SK-N-SH (cell line): ENCODE measurements at regions not wholly inside any gene's neighbourhood (a gene's known extent, or its start where the extent isn't known, plus 50 kb on each side); places are given as distances from the start of the nearest gene placed in this dataset.

Experiments used
- CTCF ChIA-PET: fragments of 300-600, 350-600 bp; formaldehyde crosslinking; extraction: SDS; loops from one replicate; lab custom pipeline; 2021; lab: Yijun Ruan, JAX
- POLR2A ChIA-PET: fragments of 350-600 bp; sonication (Branson Sonifier 250); formaldehyde crosslinking; extraction: SDS; loops from one replicate; lab custom pipeline; 2020; ENCODE audit warnings: antibody characterized with exemption, inconsistent platforms; lab: Yijun Ruan, JAX
- DNase-seq: peaks from one replicate; pipeline ENCODE4 v3.0.0; 2012
- H2AFZ ChIP-seq: fragments of 200-600 bp; sonication (generic); 2 replicates; pipeline ENCODE4 v1.8.1; 2016; ENCODE audit warnings: antibody characterized with exemption, mild to moderate bottlenecking, low read depth
- H3F3A ChIP-seq: fragments of 200-600 bp; sonication (generic); replicated peaks from 2 replicates; pipeline ENCODE3; 2016; ENCODE audit warnings: antibody characterized with exemption, mild to moderate bottlenecking; ENCODE audit not compliant: insufficient read depth
- H3K27ac ChIP-seq, 2 experiments: fragments of 200-500 bp in 1 of 2; fragments of 200-600 bp in 1 of 2; sonication (Bioruptor generic) in 1 of 2; sonication (generic), shearing (Covaris generic) in 1 of 2; 2 replicates each; pipeline versions ENCODE4 v1.5.1 to v1.6.1; 2014 to 2016; ENCODE audit warnings: low read depth in 2 of 2, inconsistent platforms in 1 of 2, low read length in 1 of 2, mild to moderate bottlenecking in 1 of 2, mixed read lengths in 1 of 2
- H3K27me3 ChIP-seq: fragments of 200-600 bp; sonication (generic), shearing (Covaris generic); 2 replicates; pipeline ENCODE4 v1.6.1; 2016; ENCODE audit warnings: mixed run types; ENCODE audit not compliant: insufficient read depth
- H3K36me3 ChIP-seq, 2 experiments: fragments of 200-500 bp in 1 of 2; fragments of 200-600 bp in 1 of 2; sonication (Bioruptor generic) in 1 of 2; sonication (generic) in 1 of 2; replicated peaks in 1 of 2; 2 replicates each; pipeline versions ENCODE3 to v1.5.1; 2014 to 2016; ENCODE audit warnings: low read length in 1 of 2, mild to moderate bottlenecking in 1 of 2; ENCODE audit not compliant: insufficient read depth in 2 of 2, control insufficient read depth in 1 of 2
- H3K4me1 ChIP-seq, 2 experiments: fragments of 200-500 bp in 1 of 2; fragments of 200-600 bp in 1 of 2; sonication (Bioruptor generic) in 1 of 2; sonication (generic), shearing (Covaris generic) in 1 of 2; 2 replicates each; pipeline versions ENCODE4 v1.5.1 to v1.6.1; 2014 to 2016; ENCODE audit warnings: low read depth in 1 of 2, low read length in 1 of 2, mixed run types in 1 of 2; ENCODE audit not compliant: insufficient read depth in 2 of 2, control insufficient read depth in 1 of 2
- H3K4me2 ChIP-seq: fragments of 200-600 bp; sonication (generic), shearing (Covaris generic); 2 replicates; pipeline ENCODE4 v1.6.1; 2017; ENCODE audit warnings: mixed run types
- H3K4me3 ChIP-seq, 2 experiments: fragments of 200-500 bp in 1 of 2; fragments of 200-600 bp in 1 of 2; sonication (Bioruptor generic) in 1 of 2; sonication (generic), shearing (Covaris generic) in 1 of 2; 2 replicates each; pipeline versions ENCODE4 v1.5.1 to v1.8.1; 2014 to 2016; ENCODE audit warnings: low read depth in 2 of 2, inconsistent platforms in 1 of 2, low read length in 1 of 2, mild to moderate bottlenecking in 1 of 2, mixed read lengths in 1 of 2, moderate library complexity in 1 of 2
- H3K79me2 ChIP-seq: fragments of 200-600 bp; sonication (generic); 2 replicates; pipeline ENCODE4 v1.8.1; 2017; ENCODE audit warnings: mild to moderate bottlenecking; ENCODE audit not compliant: insufficient read depth
- H3K9ac ChIP-seq: fragments of 200-600 bp; sonication (generic); 2 replicates; pipeline ENCODE4 v1.6.1; 2017; ENCODE audit warnings: mixed run types
- H3K9me2 ChIP-seq: fragments of 200-600 bp; sonication (generic); 2 replicates; pipeline ENCODE4 v1.6.1; 2017; ENCODE audit warnings: mixed run types
- H3K9me3 ChIP-seq: fragments of 200-600 bp; sonication (generic); 2 replicates; pipeline ENCODE4 v1.6.1; 2017; ENCODE audit warnings: mixed run types, mild to moderate bottlenecking, moderate library complexity
- H4K20me1 ChIP-seq: fragments of 200-600 bp; sonication (generic); 2 replicates; pipeline ENCODE4 v1.6.1; 2017; ENCODE audit warnings: mild to moderate bottlenecking, mixed run types; ENCODE audit not compliant: insufficient read depth
- CTCF ChIP-seq: fragments of 200-600 bp; sonication (generic); IDR thresholded peaks from 2 replicates; pipeline ENCODE4 v1.6.1; 2017; ENCODE audit warnings: antibody characterized with exemption, mild to moderate bottlenecking, moderate library complexity
- ELF1 ChIP-seq: IDR thresholded peaks from 2 replicates; pipeline ENCODE4 v1.4.0; 2012
- EP300 ChIP-seq, 2 experiments: IDR thresholded peaks; 2 replicates each; pipeline versions ENCODE4 v1.4.0 to v1.6.1; 2012; ENCODE audit warnings: borderline replicate concordance in 1 of 2, low read depth in 1 of 2, low read length in 1 of 2
- EZH2phosphoT487 ChIP-seq: fragments of 200-600 bp; sonication (generic); IDR thresholded peaks from 2 replicates; pipeline ENCODE4 v1.6.1; 2017; ENCODE audit warnings: low read depth, mixed run types, mild to moderate bottlenecking, antibody characterized with exemption, moderate library complexity, borderline replicate concordance
- FOSL2 ChIP-seq: IDR thresholded peaks from 2 replicates; pipeline ENCODE4 v1.4.0; 2012; ENCODE audit warnings: low read depth, mild to moderate bottlenecking, moderate library complexity, borderline replicate concordance
- FOXJ3 ChIP-seq: sonication (generic); formaldehyde crosslinking; IDR thresholded peaks from 2 replicates; pipeline ENCODE4 v1.5.1; 2020; ENCODE audit warnings: mild to moderate bottlenecking, missing genetic modification reagents
- GABPA ChIP-seq: IDR thresholded peaks from 2 replicates; pipeline ENCODE4 v1.4.0; 2012; ENCODE audit warnings: low read depth, mild to moderate bottlenecking
- GATA2 ChIP-seq: sonication (generic); formaldehyde crosslinking; IDR thresholded peaks from 2 replicates; pipeline ENCODE4 v1.5.0; 2020; ENCODE audit warnings: mild to moderate bottlenecking, missing genetic modification reagents
- MEF2A ChIP-seq: IDR thresholded peaks from 2 replicates; pipeline ENCODE4 v1.4.0; 2012; ENCODE audit warnings: low read depth, borderline replicate concordance
- MXI1 ChIP-seq: IDR thresholded peaks from 2 replicates; pipeline ENCODE4 v1.6.1; 2012; ENCODE audit warnings: mild to moderate bottlenecking, low read depth, low read length, improper control_type of control experiment
- NFIC ChIP-seq: IDR thresholded peaks from 2 replicates; pipeline ENCODE4 v1.4.0; 2012; ENCODE audit warnings: borderline replicate concordance
- NRF1 ChIP-seq: IDR thresholded peaks from 2 replicates; pipeline ENCODE4 v1.6.1; 2012; ENCODE audit warnings: low read depth, mild to moderate bottlenecking, low read length
- SIN3A ChIP-seq: IDR thresholded peaks from 2 replicates; pipeline ENCODE4 v1.6.1; 2012; ENCODE audit warnings: low read depth, mild to moderate bottlenecking, low read length, moderate library complexity, borderline replicate concordance
- SMC3 ChIP-seq: IDR thresholded peaks from 2 replicates; pipeline ENCODE4 v1.6.1; 2012; ENCODE audit warnings: low read depth, low read length, improper control_type of control experiment
- TCF12 ChIP-seq: IDR thresholded peaks from 2 replicates; pipeline ENCODE4 v1.4.0; 2012
- TEAD4 ChIP-seq: IDR thresholded peaks from 2 replicates; pipeline ENCODE4 v1.4.0; 2012; ENCODE audit warnings: mild to moderate bottlenecking, borderline replicate concordance; ENCODE audit not compliant: insufficient read depth
- ZBTB33 ChIP-seq: IDR thresholded peaks from 2 replicates; pipeline ENCODE4 v1.4.0; 2012; ENCODE audit warnings: low read depth, borderline replicate concordance
- WGBS: methylation state at CpG from one replicate; pipeline ENCODE4 v1.1.6; 2017; ENCODE audit warnings: low lambda C conversion rate; 5-methylcytosine and 5-hydroxymethylcytosine counted together
- TF ChIP-seq, protein P1 (sequence below): IDR thresholded peaks from 2 replicates; pipeline ENCODE4 v1.6.1; 2012; ENCODE audit warnings: mild to moderate bottlenecking, low read depth, low read length, moderate library complexity
- TF ChIP-seq, protein P2 (sequence below): IDR thresholded peaks from 2 replicates; pipeline ENCODE4; 2012

- Histone ChIP-seq H3K27me3 (no peaks in the 10 kb centered on the region), H2AFZ (no peak overlapping the region), H3K9me3 (no peaks in the 10 kb centered on the region), H3K4me3 (no peak overlapping the region), H3K36me3 (no peaks in the 10 kb centered on the region), H4K20me1 (no peaks in the 10 kb centered on the region), H3K27ac (no peak overlapping the region), H3K79me2 (no peaks in the 10 kb centered on the region), H3K4me1 (no peaks in the 10 kb centered on the region; a peak in 1 of 4 replicates), H3K4me2 (no peak overlapping the region), H3K9me2 (no peaks in the 10 kb centered on the region), H3F3A (no peaks in the 10 kb centered on the region), H3K9ac (no peak overlapping the region)
- TF ChIP-seq NRF1 (no peak), ELF1 (no peak), ZBTB33 (no peak), FOSL2 (no peak), GABPA (no peak)
- POLR2A ChIA-PET = no interaction called here
- CTCF ChIA-PET = interaction anchor here (0.6 kb wide), 1 partner anchor 1463 kb away, joined by 3 read pairs; no protein-coding TSS in a partner anchor
- 100% methylated on average over 1 of the region's 1 CpG for WGBS
- DNase-seq = no peak
Observed at GRCh38 chr6:22819209-22819608, 249.8 kb downstream of the HDGFL1 start.

- WGBS = 71% methylated on average over 3 of the region's 3 CpGs
- ChIA-PET POLR2A (no interaction called here), CTCF (no interaction called here)
- no peak for DNase-seq
- H3K36me3 ChIP-seq = no peaks in the 10 kb centered on the region
- no peaks in the 10 kb centered on the region for H4K20me1 ChIP-seq
- H2AFZ ChIP-seq = no peak overlapping the region
- no peaks in the 10 kb centered on the region for H3K9me2 ChIP-seq
- no peak overlapping the region for H3K4me3 ChIP-seq
- no peaks in the 10 kb centered on the region for H3K27me3 ChIP-seq
- no peaks in the 10 kb centered on the region for H3F3A ChIP-seq
- H3K27ac ChIP-seq = peak overlapping the region in 1 of 2 experiments; percentile 34; a peak in 2 of 4 replicates
- no peak overlapping the region for H3K4me2 ChIP-seq
- no peaks in the 10 kb centered on the region for H3K9me3 ChIP-seq
- H3K79me2 ChIP-seq = no peaks in the 10 kb centered on the region
- H3K4me1 ChIP-seq = no peaks in the 10 kb centered on the region; a peak in 1 of 4 replicates
- H3K9ac ChIP-seq = no peak overlapping the region
- TF ChIP-seq EZH2phosphoT487 (no peak), MEF2A (no peak), EP300 (IDR thresholded peaks at IDR 0.05; ENCODE audit: borderline replicate concordance in 1 of 2, low read depth in 1 of 2, low read length in 1 of 2) (no peak), FOSL2 (no peak), TEAD4 (no peak), GATA2 (CRISPR knock-in tag) (no peak), SIN3A (no peak), SMC3 (no peak), NFIC (no peak), CTCF (no peak), MXI1 (no peak), TCF12 (no peak), FOXJ3 (CRISPR knock-in tag) (no peak)
- TF ChIP-seq, protein P1, sequence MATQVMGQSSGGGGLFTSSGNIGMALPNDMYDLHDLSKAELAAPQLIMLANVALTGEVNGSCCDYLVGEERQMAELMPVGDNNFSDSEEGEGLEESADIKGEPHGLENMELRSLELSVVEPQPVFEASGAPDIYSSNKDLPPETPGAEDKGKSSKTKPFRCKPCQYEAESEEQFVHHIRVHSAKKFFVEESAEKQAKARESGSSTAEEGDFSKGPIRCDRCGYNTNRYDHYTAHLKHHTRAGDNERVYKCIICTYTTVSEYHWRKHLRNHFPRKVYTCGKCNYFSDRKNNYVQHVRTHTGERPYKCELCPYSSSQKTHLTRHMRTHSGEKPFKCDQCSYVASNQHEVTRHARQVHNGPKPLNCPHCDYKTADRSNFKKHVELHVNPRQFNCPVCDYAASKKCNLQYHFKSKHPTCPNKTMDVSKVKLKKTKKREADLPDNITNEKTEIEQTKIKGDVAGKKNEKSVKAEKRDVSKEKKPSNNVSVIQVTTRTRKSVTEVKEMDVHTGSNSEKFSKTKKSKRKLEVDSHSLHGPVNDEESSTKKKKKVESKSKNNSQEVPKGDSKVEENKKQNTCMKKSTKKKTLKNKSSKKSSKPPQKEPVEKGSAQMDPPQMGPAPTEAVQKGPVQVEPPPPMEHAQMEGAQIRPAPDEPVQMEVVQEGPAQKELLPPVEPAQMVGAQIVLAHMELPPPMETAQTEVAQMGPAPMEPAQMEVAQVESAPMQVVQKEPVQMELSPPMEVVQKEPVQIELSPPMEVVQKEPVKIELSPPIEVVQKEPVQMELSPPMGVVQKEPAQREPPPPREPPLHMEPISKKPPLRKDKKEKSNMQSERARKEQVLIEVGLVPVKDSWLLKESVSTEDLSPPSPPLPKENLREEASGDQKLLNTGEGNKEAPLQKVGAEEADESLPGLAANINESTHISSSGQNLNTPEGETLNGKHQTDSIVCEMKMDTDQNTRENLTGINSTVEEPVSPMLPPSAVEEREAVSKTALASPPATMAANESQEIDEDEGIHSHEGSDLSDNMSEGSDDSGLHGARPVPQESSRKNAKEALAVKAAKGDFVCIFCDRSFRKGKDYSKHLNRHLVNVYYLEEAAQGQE = no peak
- TF ChIP-seq, protein P2, sequence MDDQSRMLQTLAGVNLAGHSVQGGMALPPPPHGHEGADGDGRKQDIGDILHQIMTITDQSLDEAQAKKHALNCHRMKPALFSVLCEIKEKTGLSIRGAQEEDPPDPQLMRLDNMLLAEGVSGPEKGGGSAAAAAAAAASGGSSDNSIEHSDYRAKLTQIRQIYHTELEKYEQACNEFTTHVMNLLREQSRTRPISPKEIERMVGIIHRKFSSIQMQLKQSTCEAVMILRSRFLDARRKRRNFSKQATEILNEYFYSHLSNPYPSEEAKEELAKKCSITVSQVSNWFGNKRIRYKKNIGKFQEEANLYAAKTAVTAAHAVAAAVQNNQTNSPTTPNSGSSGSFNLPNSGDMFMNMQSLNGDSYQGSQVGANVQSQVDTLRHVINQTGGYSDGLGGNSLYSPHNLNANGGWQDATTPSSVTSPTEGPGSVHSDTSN = no peak
Observed at GRCh38 chr6:22821664-22822320, 252.4 kb downstream of the HDGFL1 start.
